WERI-Rb-1 (cell line): ENCODE measurements at regions not wholly inside any gene's neighbourhood (a gene's known extent, or its start where the extent isn't known, plus 50 kb on each side); places are given as distances from the start of the nearest gene placed in this dataset.

ENCODE experiments used
- DNase-seq: peaks from one replicate; pipeline ENCODE4 v3.0.0-alpha.2; 2020
- H3K27ac ChIP-seq: fragments of 250-450 bp; sonication (Bioruptor Pico); 2 replicates; pipeline ENCODE4 v1.5.1; 2020; ENCODE audit warnings: mild to moderate bottlenecking, moderate library complexity
- H3K27me3 ChIP-seq: fragments of 250-450 bp; sonication (Bioruptor Pico); 2 replicates; pipeline ENCODE4 v1.5.1; 2021; ENCODE audit warnings: mild to moderate bottlenecking, low read depth, moderate library complexity; ENCODE audit not compliant: insufficient read depth, severe bottlenecking
- H3K36me3 ChIP-seq: fragments of 250-450 bp; sonication (Bioruptor Pico); 2 replicates; pipeline ENCODE4 v1.5.1; 2020; ENCODE audit warnings: mild to moderate bottlenecking, moderate library complexity
- H3K4me3 ChIP-seq: 2 replicates; pipeline ENCODE4 v1.5.1; 2011; ENCODE audit warnings: low read depth, mild to moderate bottlenecking, control low read depth, low read length
- H3K9me3 ChIP-seq: fragments of 250-450 bp; sonication (Bioruptor Pico); 2 replicates; pipeline ENCODE4 v1.5.1; 2021; ENCODE audit warnings: mild to moderate bottlenecking, moderate library complexity; ENCODE audit not compliant: severe bottlenecking
- TF ChIP-seq, protein P1 (sequence below): IDR thresholded peaks from 2 replicates; pipeline ENCODE4 v1.5.1; 2011; ENCODE audit warnings: low read depth, mild to moderate bottlenecking, control low read depth, inconsistent platforms, low read length

DNA sequence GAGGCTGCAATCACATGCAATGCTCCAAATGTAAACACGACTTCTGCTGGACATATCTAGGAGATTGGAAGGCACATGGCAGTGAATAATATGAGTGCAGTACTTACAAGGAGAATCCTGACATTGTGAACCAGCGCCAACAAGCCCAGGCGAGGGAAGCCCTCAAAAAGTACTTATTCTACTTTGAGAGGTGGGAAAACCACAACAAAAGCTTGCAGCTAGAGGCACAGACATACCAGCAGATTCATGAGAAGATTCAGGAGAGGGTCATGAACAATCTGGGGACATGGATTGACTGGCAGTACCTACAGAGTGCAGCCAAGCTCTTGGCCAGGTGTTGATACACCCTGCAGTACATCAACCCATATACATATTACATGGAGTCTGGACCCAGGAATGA, 475.7 kb upstream of the CDH2 start:
- H3K36me3 ChIP-seq: no peaks in the 10 kb centered on the region
- no peak for DNase-seq
- no peak overlapping the region for H3K27ac ChIP-seq
- no peak overlapping the region for H3K4me3 ChIP-seq
- H3K27me3 ChIP-seq: no peaks in the 10 kb centered on the region
- H3K9me3 ChIP-seq: no peaks in the 10 kb centered on the region
- TF ChIP-seq, protein P1, sequence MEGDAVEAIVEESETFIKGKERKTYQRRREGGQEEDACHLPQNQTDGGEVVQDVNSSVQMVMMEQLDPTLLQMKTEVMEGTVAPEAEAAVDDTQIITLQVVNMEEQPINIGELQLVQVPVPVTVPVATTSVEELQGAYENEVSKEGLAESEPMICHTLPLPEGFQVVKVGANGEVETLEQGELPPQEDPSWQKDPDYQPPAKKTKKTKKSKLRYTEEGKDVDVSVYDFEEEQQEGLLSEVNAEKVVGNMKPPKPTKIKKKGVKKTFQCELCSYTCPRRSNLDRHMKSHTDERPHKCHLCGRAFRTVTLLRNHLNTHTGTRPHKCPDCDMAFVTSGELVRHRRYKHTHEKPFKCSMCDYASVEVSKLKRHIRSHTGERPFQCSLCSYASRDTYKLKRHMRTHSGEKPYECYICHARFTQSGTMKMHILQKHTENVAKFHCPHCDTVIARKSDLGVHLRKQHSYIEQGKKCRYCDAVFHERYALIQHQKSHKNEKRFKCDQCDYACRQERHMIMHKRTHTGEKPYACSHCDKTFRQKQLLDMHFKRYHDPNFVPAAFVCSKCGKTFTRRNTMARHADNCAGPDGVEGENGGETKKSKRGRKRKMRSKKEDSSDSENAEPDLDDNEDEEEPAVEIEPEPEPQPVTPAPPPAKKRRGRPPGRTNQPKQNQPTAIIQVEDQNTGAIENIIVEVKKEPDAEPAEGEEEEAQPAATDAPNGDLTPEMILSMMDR: no peak

DNA sequence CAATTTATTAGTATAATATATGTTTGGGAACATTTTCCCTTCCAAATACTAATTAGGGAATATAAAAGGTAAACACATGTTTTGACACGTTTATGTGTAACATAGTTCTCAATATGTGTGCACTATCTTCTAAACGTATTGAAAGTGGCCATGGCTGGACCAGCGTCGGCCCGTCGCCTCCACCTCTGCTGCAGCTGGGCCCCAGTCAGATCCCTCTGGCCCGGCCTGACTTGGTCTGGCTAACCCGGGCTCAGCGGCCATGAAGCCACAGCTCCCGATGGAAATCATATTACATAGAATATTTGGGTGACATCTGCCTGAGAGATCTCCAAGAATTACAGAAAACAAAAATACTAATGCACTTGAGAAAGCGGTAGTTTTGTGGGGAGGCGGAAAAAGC, 474.4 kb upstream of the CDH2 start:
- no peak overlapping the region for H3K27ac ChIP-seq
- H3K36me3 ChIP-seq: no peaks in the 10 kb centered on the region
- no peak overlapping the region for H3K4me3 ChIP-seq
- no peaks in the 10 kb centered on the region for H3K27me3 ChIP-seq
- TF ChIP-seq, protein P1: no peak
- H3K9me3 ChIP-seq: no peaks in the 10 kb centered on the region
- no peak for DNase-seq

DNA sequence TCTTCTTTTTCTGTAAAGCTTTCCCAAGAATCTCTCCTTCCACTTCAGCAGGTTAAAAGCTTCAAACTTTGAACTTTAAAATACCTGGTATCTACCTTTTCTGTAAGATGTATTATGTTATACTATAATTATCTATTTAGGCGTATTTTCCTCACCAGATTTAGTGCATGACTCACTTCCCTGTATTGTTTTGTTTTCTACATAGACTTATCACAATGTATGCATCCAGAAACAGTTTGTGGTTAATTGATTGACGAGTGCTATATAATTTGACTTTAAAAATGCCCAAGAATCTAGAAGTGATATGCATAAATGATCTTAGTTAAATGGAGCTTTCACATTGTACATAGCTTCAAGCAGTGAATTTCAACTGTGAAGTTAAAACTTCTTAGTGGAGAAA, 473.9 kb upstream of the CDH2 start:
- H3K36me3 ChIP-seq: no peaks in the 10 kb centered on the region
- no peak overlapping the region for H3K27ac ChIP-seq
- no peaks in the 10 kb centered on the region for H3K9me3 ChIP-seq
- TF ChIP-seq, protein P1: no peak
- H3K4me3 ChIP-seq: no peak overlapping the region
- H3K27me3 ChIP-seq: no peaks in the 10 kb centered on the region
- no peak for DNase-seq

DNA sequence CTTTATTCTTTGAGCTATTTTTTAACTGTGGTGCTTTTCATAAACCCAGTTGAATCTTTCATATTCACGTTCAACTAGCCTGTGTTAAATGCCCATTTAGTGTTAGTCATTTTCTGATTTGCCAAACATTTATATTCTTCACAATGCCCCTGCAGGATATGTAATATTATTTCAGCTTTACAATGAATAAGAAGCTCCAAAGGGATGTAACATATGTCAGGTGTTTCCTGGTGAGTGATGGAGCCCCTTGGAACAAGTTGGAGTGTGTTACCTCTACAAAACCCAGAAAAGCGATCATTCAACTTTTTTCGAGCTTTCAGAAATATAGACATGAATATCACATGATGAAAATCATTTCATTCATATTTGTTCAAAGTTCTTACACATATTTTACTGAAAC, 471.0 kb upstream of the CDH2 start:
- H3K27me3 ChIP-seq: no peaks in the 10 kb centered on the region
- TF ChIP-seq, protein P1: no peak

DNA sequence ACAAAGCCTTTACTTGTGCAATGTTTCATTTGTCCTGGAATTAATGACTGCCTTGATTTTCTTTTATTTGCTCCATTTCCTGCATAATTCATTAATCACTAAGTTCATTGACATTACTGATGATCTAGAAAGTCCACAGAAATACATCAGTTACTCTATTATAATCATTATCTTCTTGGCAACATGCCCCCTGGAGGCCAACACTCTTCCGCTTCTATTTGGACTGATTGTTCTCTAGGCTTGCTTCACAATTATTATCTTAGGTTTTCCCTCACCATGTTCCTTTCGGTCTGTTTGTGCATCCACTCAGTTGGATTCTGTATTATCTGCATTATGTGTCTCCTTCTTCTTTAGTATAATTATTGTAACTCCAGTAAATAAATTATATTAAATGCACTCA, 461.0 kb upstream of the CDH2 start:
- TF ChIP-seq, protein P1: no peak
- DNase-seq: no peak
- no peak overlapping the region for H3K4me3 ChIP-seq
- H3K27ac ChIP-seq: no peak overlapping the region
- H3K36me3 ChIP-seq: no peaks in the 10 kb centered on the region
- no peaks in the 10 kb centered on the region for H3K9me3 ChIP-seq
- no peaks in the 10 kb centered on the region for H3K27me3 ChIP-seq

More for the DNA sequence above, 471.0 kb upstream of the CDH2 start:
- Histone ChIP-seq H3K9me3 (no peaks in the 10 kb centered on the region), H3K36me3 (no peaks in the 10 kb centered on the region), H3K27ac (no peak overlapping the region), H3K4me3 (no peak overlapping the region)
- no peak for DNase-seq

DNA sequence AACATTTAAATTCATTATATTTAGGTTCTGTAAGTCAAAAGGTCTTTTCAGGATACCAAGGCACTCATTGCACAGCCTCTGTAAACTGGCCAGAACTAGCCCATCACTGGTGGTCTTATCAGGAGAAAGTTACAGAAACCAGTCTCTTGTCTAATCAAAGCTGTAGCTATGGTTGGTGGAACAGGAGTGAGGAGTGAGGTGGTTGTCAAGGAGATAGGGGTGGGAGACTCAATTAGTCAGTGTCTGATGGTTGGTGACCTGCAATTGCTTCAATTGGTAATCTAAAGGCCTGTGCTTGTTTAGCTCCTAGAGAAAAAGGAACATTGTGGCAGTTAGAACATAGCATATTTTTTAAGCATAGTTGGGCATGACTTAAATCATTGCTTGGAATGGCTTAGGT, 458.6 kb upstream of the CDH2 start:
- no peak for DNase-seq
- Histone ChIP-seq H3K27me3 (no peaks in the 10 kb centered on the region), H3K27ac (no peak overlapping the region), H3K4me3 (no peak overlapping the region), H3K9me3 (no peaks in the 10 kb centered on the region), H3K36me3 (no peaks in the 10 kb centered on the region)
- TF ChIP-seq, protein P1: no peak
